ENCODE measurements at regions not wholly inside any gene's neighbourhood (a gene's known extent, or its start where the extent isn't known, plus 50 kb on each side); places are given as distances from the start of the nearest gene placed in this dataset.
"Not testable (repeated sequence)": the region's sequence is repeated elsewhere in the genome, so short reads cannot be mapped to it uniquely, and the experiment has no call there.

DNA sequence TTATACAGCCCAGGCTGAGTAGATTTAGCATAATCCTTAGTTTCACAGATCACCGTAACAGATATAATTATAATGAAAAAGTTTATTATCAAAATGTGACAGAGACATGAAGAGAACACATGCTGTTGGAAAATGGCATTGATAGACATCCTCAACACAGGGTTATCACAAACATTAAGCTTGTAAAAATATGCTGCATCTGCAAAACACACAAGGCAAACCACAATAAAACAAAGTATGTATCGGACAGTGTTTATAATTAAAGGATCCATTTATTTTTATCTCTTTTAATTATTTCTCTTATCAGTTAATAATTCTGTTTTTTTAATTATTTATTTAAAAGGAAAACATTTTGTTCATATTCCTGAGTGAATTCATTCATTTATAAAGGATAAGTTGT is 829.9 kb upstream of the CDH9 start:
- no peak overlapping the region for H3K27ac ChIP-seq
- TF ChIP-seq ZFX (IDR thresholded peaks at IDR 0.05; ENCODE audit: borderline replicate concordance), result no peak
- TF ChIP-seq, protein P1, sequence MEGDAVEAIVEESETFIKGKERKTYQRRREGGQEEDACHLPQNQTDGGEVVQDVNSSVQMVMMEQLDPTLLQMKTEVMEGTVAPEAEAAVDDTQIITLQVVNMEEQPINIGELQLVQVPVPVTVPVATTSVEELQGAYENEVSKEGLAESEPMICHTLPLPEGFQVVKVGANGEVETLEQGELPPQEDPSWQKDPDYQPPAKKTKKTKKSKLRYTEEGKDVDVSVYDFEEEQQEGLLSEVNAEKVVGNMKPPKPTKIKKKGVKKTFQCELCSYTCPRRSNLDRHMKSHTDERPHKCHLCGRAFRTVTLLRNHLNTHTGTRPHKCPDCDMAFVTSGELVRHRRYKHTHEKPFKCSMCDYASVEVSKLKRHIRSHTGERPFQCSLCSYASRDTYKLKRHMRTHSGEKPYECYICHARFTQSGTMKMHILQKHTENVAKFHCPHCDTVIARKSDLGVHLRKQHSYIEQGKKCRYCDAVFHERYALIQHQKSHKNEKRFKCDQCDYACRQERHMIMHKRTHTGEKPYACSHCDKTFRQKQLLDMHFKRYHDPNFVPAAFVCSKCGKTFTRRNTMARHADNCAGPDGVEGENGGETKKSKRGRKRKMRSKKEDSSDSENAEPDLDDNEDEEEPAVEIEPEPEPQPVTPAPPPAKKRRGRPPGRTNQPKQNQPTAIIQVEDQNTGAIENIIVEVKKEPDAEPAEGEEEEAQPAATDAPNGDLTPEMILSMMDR (IDR thresholded peaks at IDR 0.05), result no peak

DNA sequence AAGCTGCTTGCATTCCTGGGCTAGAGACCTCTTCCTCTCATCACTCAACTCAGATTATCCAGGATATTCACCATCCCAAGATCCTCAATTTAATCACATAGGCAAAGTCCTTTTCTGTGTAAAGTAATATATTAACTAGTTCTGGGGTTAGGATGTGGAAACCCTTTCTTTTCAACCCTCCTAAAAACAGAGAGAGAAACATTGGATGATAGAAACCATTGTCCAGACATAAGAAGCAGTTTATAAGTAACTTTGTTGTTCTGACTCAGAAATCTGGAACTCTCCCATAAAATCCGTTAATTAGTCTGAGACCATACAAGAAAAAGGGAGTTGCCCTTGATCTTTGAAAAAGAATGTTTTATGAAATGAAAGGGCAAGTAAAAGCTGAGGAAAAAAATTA is 817.1 kb upstream of the CDH9 start:
- H3K27ac ChIP-seq, result no peak overlapping the region
- TF ChIP-seq, protein P1 (IDR thresholded peaks at IDR 0.05), result no peak
- TF ChIP-seq ZFX (IDR thresholded peaks at IDR 0.05; ENCODE audit: borderline replicate concordance), result no peak

DNA sequence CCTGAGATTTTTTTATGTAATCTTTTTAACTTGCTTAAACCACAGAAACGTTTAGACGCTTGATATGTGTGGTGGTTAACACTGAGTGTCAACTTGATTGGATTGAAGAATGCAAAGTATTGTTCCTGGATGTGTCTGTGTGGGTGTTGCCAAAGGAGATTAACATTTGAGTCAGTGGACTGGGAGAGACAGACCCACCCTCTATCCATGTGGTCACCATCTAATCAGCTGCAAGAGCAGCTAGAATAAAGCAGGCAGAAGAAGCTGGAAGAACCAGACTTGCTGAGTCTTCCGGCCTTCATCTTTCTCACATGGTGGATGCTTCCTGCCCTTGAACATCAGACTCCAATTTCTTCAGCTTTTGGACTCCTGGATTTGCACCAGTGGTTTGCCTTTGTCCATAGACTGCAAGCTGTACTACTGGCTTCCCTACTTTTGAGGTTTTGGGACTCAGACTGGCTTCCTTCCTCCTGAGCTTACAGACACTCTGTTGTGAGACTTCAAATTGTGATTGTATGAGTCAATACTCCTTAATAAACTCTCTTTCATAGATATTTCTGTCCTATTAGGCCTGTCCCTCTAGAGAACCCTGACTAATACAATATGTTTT is 816.0 kb upstream of the CDH9 start:
- H3K27ac ChIP-seq, result no peak overlapping the region
- no peak for TF ChIP-seq ZFX (IDR thresholded peaks at IDR 0.05; ENCODE audit: borderline replicate concordance)
- TF ChIP-seq, protein P1 (IDR thresholded peaks at IDR 0.05), result no peak

DNA sequence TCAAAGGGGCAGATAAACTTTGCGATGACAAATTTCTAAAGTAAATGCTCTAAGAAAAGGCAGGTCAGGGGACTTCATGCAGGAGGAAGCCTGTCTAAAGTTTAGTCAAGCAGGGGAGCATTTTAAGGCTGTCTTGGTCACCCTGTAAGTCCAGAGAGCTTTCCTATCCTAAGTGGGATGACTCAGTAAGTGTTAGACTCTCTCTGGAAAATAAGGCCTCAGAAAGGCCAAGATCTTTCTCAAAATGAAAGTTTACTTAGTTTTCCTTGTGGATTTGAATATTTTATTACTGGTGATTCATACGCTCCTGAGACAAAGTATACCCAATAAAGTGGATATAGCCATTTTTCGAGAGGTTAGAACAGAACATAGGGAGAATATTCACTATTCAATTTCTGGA is 806.9 kb upstream of the CDH9 start:
- TF ChIP-seq, protein P1 (IDR thresholded peaks at IDR 0.05), result no peak
- no peak for TF ChIP-seq ZFX (IDR thresholded peaks at IDR 0.05; ENCODE audit: borderline replicate concordance)
- H3K27ac ChIP-seq, result no peak overlapping the region

DNA sequence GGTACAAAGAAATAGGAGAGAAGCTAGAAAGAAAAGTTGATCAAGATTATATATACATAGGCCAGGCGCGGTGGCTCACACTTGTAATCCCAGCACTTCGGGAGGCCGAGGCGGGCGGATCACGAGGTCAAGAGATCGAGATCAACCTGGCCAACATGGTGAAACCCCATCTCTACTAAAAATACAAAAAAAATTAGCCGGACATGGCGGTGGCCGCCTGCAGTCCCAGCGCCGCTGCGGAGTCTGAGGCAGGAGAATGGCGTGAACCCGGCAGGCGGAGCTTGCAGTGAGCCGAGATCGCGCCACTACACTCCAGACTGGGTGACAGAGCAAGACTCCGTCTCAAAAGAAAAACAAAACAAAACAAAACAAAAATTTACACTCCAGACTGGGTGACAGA is 798.3 kb upstream of the CDH9 start:
- H3K27ac ChIP-seq, result not testable (repeated sequence)

DNA sequence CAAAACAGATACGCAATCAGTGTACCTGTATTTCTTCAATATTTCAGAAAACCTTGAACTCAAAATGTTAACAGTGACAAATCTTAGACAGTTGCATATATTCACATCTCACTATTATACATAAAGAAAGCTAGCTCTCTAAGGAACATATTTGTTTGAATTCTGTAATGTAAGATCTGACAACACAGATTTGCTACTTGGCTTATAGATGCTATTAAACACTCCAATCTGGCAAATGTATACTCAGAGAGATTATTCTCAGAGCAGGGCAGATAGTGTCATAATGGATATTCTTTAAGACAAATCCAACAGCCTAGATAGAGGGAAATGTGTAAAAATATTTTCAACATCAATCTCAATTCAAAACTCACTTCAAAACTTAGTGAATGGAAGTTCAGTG is 794.5 kb upstream of the CDH9 start:
- no peak for TF ChIP-seq ZFX (IDR thresholded peaks at IDR 0.05; ENCODE audit: borderline replicate concordance)
- TF ChIP-seq, protein P1 (IDR thresholded peaks at IDR 0.05), result no peak
- H3K27ac ChIP-seq, result no peak overlapping the region

DNA sequence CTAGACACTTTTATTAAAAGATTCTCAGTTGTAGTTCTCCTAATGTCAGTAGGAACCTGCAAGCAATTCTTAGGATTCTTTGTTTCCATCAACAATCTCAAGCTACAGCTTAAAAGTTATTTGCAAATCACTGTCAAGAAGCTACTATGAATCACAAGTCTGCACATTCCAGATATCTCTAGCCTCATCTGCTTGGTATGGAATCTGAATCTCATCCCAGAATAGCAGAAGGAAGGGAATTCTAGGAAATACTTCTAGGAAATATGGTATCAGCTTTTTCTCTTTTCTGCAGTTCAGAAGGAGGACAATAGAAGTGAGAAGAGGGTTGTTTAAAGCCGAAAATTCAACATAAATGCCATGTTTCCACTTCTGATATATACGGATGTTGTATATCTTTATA is 792.2 kb upstream of the CDH9 start:
- H3K27ac ChIP-seq, result no peak overlapping the region
- TF ChIP-seq, protein P1 (IDR thresholded peaks at IDR 0.05), result no peak

DNA sequence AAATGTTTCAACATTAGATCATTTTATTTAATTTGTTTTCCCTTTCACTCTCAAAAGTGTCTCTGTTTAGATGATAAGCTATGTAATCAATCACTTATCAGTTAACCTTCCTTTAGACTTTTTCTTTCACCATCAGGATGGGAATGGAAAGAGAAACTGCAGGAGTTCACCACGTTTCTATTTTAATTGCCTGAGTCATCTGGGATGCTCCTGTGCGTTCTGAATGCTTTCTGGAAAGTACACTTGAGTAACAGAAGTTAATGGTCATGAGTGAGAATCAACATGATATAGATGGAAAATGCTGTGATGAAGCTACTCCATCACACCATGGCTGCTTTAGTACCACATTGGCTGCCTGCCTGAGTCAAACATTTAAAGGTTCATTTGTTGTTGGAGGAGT is 783.3 kb upstream of the CDH9 start:
- no peak overlapping the region for H3K27ac ChIP-seq
- TF ChIP-seq ZFX (IDR thresholded peaks at IDR 0.05; ENCODE audit: borderline replicate concordance), result no peak
- TF ChIP-seq, protein P1 (IDR thresholded peaks at IDR 0.05), result no peak
